ENCODE measurements at regions not wholly inside any gene's neighbourhood (a gene's known extent, or its start where the extent isn't known, plus 50 kb on each side); places are given as distances from the start of the nearest gene placed in this dataset.

GRCh38 chr3:135674508-135674907 lies 291.0 kb upstream of the PPP2R3A start:
- Histone ChIP-seq H3K27ac (ENCODE audit: poor library complexity, severe bottlenecking) (no peak overlapping the region), H3K9me3 (ENCODE audit: severe bottlenecking) (no peaks in the 10 kb centered on the region), H3K27me3 (ENCODE audit: insufficient read depth, poor library complexity, severe bottlenecking) (no peaks in the 10 kb centered on the region), H3K4me3 (ENCODE audit: severe bottlenecking) (no peak overlapping the region), H3K36me3 (ENCODE audit: low read depth) (no peaks in the 10 kb centered on the region), H3K4me1 (ENCODE audit: insufficient read depth, poor library complexity, severe bottlenecking) (no peaks in the 10 kb centered on the region)
- no peak for ATAC-seq (ENCODE audit: low read depth)
- DNase-seq (ENCODE audit: low spot score): no peak
- no peak for TF ChIP-seq CTCF (IDR thresholded peaks at IDR 0.05; ENCODE audit: poor library complexity, severe bottlenecking)

- TF ChIP-seq CTCF (IDR thresholded peaks at IDR 0.05; ENCODE audit: poor library complexity, severe bottlenecking): no peak
Measured at GRCh38 chr3:135678386-135678785, 287.1 kb upstream of the PPP2R3A start.

GRCh38 chr3:135688003-135688402 lies 277.5 kb upstream of the PPP2R3A start:
- H3K4me1 ChIP-seq (ENCODE audit: insufficient read depth, poor library complexity, severe bottlenecking): no peaks in the 10 kb centered on the region
- DNase-seq (ENCODE audit: low spot score): no peak
- no peak overlapping the region for H3K4me3 ChIP-seq (ENCODE audit: severe bottlenecking)
- H3K9me3 ChIP-seq (ENCODE audit: severe bottlenecking): no peaks in the 10 kb centered on the region
- TF ChIP-seq CTCF (IDR thresholded peaks at IDR 0.05; ENCODE audit: poor library complexity, severe bottlenecking): no peak
- H3K27me3 ChIP-seq (ENCODE audit: insufficient read depth, poor library complexity, severe bottlenecking): no peaks in the 10 kb centered on the region
- no peaks in the 10 kb centered on the region for H3K36me3 ChIP-seq (ENCODE audit: low read depth)
- H3K27ac ChIP-seq (ENCODE audit: poor library complexity, severe bottlenecking): no peak overlapping the region
- ATAC-seq (ENCODE audit: low read depth): no peak

More at GRCh38 chr3:135678386-135678785, 287.1 kb upstream of the PPP2R3A start:
- no peak overlapping the region for H3K27ac ChIP-seq (ENCODE audit: poor library complexity, severe bottlenecking)
- no peaks in the 10 kb centered on the region for H3K27me3 ChIP-seq (ENCODE audit: insufficient read depth, poor library complexity, severe bottlenecking)
- DNase-seq (ENCODE audit: low spot score) (no peak), ATAC-seq (ENCODE audit: low read depth) (no peak)
- no peaks in the 10 kb centered on the region for H3K4me1 ChIP-seq (ENCODE audit: insufficient read depth, poor library complexity, severe bottlenecking)
- no peak overlapping the region for H3K4me3 ChIP-seq (ENCODE audit: severe bottlenecking)
- H3K9me3 ChIP-seq (ENCODE audit: severe bottlenecking): no peaks in the 10 kb centered on the region
- no peaks in the 10 kb centered on the region for H3K36me3 ChIP-seq (ENCODE audit: low read depth)

DNA sequence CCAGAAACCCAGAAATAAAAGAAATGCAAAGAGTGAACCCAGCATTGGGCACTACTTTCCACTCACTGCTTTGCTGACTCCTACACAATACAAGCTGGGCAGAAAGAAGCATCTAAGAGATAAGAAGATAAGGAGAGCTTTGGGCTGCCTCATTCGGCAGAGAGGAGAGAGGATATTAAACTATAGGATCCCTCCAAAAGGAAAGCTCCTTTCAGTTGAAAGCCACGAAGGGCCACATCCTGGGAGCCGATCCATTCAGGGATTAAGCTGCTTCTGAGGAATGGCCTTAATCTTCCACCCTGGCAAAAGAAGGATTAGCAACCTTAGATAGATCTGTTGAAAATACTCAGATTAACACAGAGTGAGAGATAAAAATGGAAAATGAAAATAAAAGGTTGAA lies 274.9 kb upstream of the PPP2R3A start:
- Histone ChIP-seq H3K36me3 (ENCODE audit: low read depth) (no peaks in the 10 kb centered on the region), H3K9me3 (ENCODE audit: severe bottlenecking) (no peaks in the 10 kb centered on the region), H3K27ac (ENCODE audit: poor library complexity, severe bottlenecking) (no peak overlapping the region), H3K4me1 (ENCODE audit: insufficient read depth, poor library complexity, severe bottlenecking) (no peaks in the 10 kb centered on the region), H3K4me3 (ENCODE audit: severe bottlenecking) (no peak overlapping the region), H3K27me3 (ENCODE audit: insufficient read depth, poor library complexity, severe bottlenecking) (no peaks in the 10 kb centered on the region)
- no peak for DNase-seq (ENCODE audit: low spot score)
- no peak for ATAC-seq (ENCODE audit: low read depth)
- no peak for TF ChIP-seq CTCF (IDR thresholded peaks at IDR 0.05; ENCODE audit: poor library complexity, severe bottlenecking)

DNA sequence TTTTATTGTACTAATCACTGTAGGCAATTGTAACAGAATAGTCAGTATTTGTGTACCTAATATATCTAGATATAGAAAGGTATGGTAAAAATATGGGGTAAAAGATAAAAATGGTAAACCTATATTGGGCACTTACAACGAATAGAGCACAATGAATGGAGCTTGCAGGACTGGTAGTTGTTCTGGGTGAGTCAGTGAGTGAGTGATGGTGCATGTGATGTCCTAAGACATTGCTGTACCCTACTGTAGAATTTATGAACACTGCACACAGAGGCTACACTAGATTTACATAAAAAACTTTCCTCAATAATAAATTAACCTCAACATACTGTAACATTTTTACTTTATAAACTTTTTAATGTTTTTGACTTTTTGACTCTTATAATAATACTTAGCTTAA lies 274.3 kb upstream of the PPP2R3A start:
- Histone ChIP-seq H3K4me3 (ENCODE audit: severe bottlenecking) (no peak overlapping the region), H3K27me3 (ENCODE audit: insufficient read depth, poor library complexity, severe bottlenecking) (no peaks in the 10 kb centered on the region)

More for the DNA sequence above, 274.3 kb upstream of the PPP2R3A start:
- DNase-seq (ENCODE audit: low spot score) (no peak), ATAC-seq (ENCODE audit: low read depth) (no peak)
- Histone ChIP-seq H3K36me3 (ENCODE audit: low read depth) (no peaks in the 10 kb centered on the region), H3K27ac (ENCODE audit: poor library complexity, severe bottlenecking) (no peak overlapping the region), H3K4me1 (ENCODE audit: insufficient read depth, poor library complexity, severe bottlenecking) (no peaks in the 10 kb centered on the region), H3K9me3 (ENCODE audit: severe bottlenecking) (no peaks in the 10 kb centered on the region)
- no peak for TF ChIP-seq CTCF (IDR thresholded peaks at IDR 0.05; ENCODE audit: poor library complexity, severe bottlenecking)

All from RWPE2 (cell line).